ENCODE measurements at regions not wholly inside any gene's neighbourhood (a gene's known extent, or its start where the extent isn't known, plus 50 kb on each side); places are given as distances from the start of the nearest gene placed in this dataset.
"Not testable (repeated sequence)": the region's sequence is repeated elsewhere in the genome, so short reads cannot be mapped to it uniquely, and the experiment has no call there.

DNA sequence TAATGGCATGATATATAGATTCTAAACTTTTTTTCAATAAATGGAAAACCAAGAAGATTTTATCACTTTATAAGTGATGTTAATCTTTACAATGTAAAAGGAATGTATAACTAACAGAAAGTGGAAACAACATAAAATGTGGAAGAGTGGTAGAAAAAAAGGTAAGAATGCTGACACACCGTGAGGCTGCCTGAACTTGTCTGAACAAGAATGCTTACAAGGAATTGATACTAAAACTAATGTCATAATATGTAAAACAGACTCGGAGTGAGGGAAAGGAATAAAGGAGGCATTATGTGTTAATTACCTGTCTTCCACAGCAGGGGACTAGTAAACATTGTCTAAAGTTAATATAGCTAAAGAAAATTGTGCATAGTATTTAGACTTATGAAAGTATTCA, 958.8 kb upstream of the TMEFF2 start:
- no peaks in the 10 kb centered on the region for H3K27me3 ChIP-seq (ENCODE audit: insufficient read depth, low read depth, severe bottlenecking)
- DNase-seq, result no peak
- H3K36me3 ChIP-seq, result no peaks in the 10 kb centered on the region
- H3K27ac ChIP-seq, result no peak overlapping the region
- no peaks in the 10 kb centered on the region for H3K9me3 ChIP-seq (ENCODE audit: severe bottlenecking)
- no peak overlapping the region for H3K4me3 ChIP-seq (ENCODE audit: low read depth, low read length)
- TF ChIP-seq, protein P1, sequence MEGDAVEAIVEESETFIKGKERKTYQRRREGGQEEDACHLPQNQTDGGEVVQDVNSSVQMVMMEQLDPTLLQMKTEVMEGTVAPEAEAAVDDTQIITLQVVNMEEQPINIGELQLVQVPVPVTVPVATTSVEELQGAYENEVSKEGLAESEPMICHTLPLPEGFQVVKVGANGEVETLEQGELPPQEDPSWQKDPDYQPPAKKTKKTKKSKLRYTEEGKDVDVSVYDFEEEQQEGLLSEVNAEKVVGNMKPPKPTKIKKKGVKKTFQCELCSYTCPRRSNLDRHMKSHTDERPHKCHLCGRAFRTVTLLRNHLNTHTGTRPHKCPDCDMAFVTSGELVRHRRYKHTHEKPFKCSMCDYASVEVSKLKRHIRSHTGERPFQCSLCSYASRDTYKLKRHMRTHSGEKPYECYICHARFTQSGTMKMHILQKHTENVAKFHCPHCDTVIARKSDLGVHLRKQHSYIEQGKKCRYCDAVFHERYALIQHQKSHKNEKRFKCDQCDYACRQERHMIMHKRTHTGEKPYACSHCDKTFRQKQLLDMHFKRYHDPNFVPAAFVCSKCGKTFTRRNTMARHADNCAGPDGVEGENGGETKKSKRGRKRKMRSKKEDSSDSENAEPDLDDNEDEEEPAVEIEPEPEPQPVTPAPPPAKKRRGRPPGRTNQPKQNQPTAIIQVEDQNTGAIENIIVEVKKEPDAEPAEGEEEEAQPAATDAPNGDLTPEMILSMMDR (IDR thresholded peaks at IDR 0.05; ENCODE audit: low read depth, low read length), result no peak

DNA sequence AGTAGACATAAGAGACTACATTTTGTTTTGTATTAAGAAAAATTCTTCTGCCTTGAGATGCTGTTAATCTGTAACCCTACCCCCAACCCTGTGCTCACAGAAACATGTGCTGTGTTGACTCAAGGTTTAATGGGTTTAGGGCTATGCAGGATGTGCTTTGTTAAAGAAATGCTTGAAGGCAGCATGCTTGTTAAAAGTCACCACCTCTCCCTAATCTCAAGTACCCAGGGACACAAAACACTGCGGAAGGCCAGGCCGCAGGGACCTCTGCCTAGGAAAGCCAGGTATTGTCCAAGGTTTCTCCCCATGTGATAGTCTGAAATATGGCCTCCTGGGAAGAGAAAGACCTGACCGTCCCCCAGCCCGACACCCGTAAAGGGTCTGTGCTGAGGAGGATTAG, 947.7 kb upstream of the TMEFF2 start:
- H3K4me3 ChIP-seq (ENCODE audit: low read depth, low read length); H3K36me3 ChIP-seq; H3K27me3 ChIP-seq (ENCODE audit: insufficient read depth, low read depth, severe bottlenecking); H3K27ac ChIP-seq; DNase-seq; H3K9me3 ChIP-seq (ENCODE audit: severe bottlenecking): not testable (repeated sequence)

DNA sequence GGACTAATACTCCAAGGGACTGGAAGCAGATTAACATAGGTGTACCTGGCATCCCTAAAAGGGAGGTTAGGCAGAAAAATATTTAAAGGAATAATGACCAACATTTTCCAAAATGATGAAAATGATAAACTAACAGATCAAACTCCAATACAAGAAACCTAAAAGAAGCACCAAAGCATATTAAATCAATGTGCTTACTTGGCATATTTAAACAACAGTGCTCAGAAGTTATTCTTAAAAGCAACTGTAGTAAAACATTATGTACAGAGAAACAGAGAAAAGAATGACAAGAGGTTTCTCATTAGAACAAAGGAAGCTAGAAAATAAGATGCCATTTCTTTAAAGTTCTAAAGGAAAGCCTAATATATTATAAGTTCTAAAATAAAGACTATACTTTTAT, 947.3 kb upstream of the TMEFF2 start:
- H3K27ac ChIP-seq, result no peak overlapping the region
- TF ChIP-seq, protein P1 (IDR thresholded peaks at IDR 0.05; ENCODE audit: low read depth, low read length), result no peak
- H3K36me3 ChIP-seq, result no peaks in the 10 kb centered on the region

DNA sequence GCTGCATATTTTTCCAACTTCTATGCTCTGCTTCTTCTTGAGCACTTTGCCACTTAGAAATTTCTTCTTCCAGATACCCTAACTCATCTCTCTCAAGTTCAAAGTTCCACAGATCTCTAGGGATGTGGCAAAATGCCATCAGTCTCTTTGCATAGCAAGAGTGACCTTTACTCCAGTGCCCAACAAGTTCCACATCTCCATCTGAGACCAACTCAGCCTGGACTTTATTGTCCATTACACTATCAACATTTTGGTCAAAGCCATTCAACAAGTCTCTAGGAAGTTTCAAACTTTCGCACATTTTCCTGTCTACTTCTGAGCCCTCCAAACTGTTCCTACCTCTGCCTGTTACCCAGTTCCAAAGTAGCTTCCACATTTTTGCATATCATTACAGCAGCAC, 946.2 kb upstream of the TMEFF2 start:
- H3K9me3 ChIP-seq (ENCODE audit: severe bottlenecking); H3K27me3 ChIP-seq (ENCODE audit: insufficient read depth, low read depth, severe bottlenecking); H3K4me3 ChIP-seq (ENCODE audit: low read depth, low read length); H3K36me3 ChIP-seq; DNase-seq; H3K27ac ChIP-seq: not testable (repeated sequence)

More for the DNA sequence above, 947.3 kb upstream of the TMEFF2 start:
- no peak for DNase-seq
- H3K9me3 ChIP-seq (ENCODE audit: severe bottlenecking), result no peaks in the 10 kb centered on the region
- no peaks in the 10 kb centered on the region for H3K27me3 ChIP-seq (ENCODE audit: insufficient read depth, low read depth, severe bottlenecking)
- H3K4me3 ChIP-seq (ENCODE audit: low read depth, low read length), result no peak overlapping the region

DNA sequence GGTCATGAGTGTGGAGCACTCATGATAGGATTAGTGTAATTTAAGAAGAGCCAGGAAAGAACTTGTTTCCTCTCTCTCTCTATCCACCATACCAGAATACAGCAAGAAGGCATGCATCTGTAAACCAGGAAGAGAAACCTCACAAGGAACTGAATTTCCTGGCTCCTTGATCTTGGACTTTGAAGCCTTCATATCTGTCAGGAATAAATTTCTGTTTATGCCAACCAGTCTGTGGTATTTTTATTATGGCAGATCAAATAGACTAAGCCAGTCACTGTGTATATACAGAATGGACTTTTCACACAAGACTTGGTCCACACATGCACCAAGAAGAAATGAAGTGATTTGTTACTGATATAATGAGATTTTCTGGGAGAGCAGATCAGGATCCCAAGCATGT, 930.1 kb upstream of the TMEFF2 start:
- Histone ChIP-seq H3K36me3 (no peaks in the 10 kb centered on the region), H3K9me3 (ENCODE audit: severe bottlenecking) (no peaks in the 10 kb centered on the region), H3K4me3 (ENCODE audit: low read depth, low read length) (no peak overlapping the region), H3K27me3 (ENCODE audit: insufficient read depth, low read depth, severe bottlenecking) (no peaks in the 10 kb centered on the region), H3K27ac (no peak overlapping the region)
- no peak for DNase-seq
- TF ChIP-seq, protein P1 (IDR thresholded peaks at IDR 0.05; ENCODE audit: low read depth, low read length), result no peak

DNA sequence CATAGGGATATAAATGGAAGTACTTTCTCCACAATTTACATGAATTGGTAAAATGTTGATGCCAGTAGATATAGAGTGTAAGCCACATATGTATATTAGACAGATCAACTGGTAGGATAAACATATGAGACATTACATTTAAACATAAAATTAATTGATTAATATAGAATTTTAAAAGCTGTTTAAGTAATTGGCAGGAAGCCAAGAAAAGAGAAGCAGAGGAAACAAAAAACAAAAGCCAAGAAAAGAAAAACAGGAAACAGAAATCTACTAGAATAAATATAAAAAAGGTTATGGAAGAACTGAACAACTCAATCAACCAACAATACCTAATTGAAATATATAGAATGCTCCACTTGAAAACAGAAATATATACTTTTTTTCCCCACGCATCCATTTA, 920.1 kb upstream of the TMEFF2 start:
- H3K27ac ChIP-seq, result no peak overlapping the region
- no peak for DNase-seq
- no peaks in the 10 kb centered on the region for H3K36me3 ChIP-seq
- H3K4me3 ChIP-seq (ENCODE audit: low read depth, low read length), result no peak overlapping the region
- H3K27me3 ChIP-seq (ENCODE audit: insufficient read depth, low read depth, severe bottlenecking), result no peaks in the 10 kb centered on the region
- no peaks in the 10 kb centered on the region for H3K9me3 ChIP-seq (ENCODE audit: severe bottlenecking)
- TF ChIP-seq, protein P1 (IDR thresholded peaks at IDR 0.05; ENCODE audit: low read depth, low read length), result no peak

DNA sequence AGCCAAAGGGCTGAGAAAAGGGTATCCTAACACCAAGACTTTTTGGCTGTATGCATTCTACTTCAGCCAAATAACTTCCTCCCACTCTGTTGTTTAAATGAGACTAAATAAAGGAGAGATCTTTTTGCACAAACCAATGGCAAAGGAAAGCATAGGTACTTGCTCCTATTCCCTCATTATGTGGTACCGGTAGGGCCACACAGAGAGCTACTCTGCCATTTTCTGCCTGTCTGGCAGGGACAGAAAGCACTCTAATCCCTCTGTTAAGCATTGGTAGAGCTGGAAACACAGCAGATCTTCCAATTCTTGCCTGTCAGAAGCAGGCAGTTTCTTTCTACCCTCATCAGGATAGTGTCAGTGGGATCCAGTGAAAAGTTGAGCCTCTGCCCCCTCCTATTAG, 918.3 kb upstream of the TMEFF2 start:
- DNase-seq, result no peak
- Histone ChIP-seq H3K36me3 (no peaks in the 10 kb centered on the region), H3K9me3 (ENCODE audit: severe bottlenecking) (no peaks in the 10 kb centered on the region), H3K27ac (no peak overlapping the region), H3K4me3 (ENCODE audit: low read depth, low read length) (no peak overlapping the region), H3K27me3 (ENCODE audit: insufficient read depth, low read depth, severe bottlenecking) (no peaks in the 10 kb centered on the region)
- TF ChIP-seq, protein P1 (IDR thresholded peaks at IDR 0.05; ENCODE audit: low read depth, low read length), result no peak

Measured in WERI-Rb-1 (cell line).